WERI-Rb-1 (cell line): ENCODE measurements at regions not wholly inside any gene's neighbourhood (a gene's known extent, or its start where the extent isn't known, plus 50 kb on each side); places are given as distances from the start of the nearest gene placed in this dataset.

Experiments
- DNase-seq: peaks from one replicate; pipeline ENCODE4 v3.0.0-alpha.2; 2020
- H3K27ac ChIP-seq: fragments of 250-450 bp; sonication (Bioruptor Pico); 2 replicates; pipeline ENCODE4 v1.5.1; 2020; ENCODE audit warnings: mild to moderate bottlenecking, moderate library complexity
- H3K27me3 ChIP-seq: fragments of 250-450 bp; sonication (Bioruptor Pico); 2 replicates; pipeline ENCODE4 v1.5.1; 2021; ENCODE audit warnings: mild to moderate bottlenecking, low read depth, moderate library complexity; ENCODE audit not compliant: insufficient read depth, severe bottlenecking
- H3K36me3 ChIP-seq: fragments of 250-450 bp; sonication (Bioruptor Pico); 2 replicates; pipeline ENCODE4 v1.5.1; 2020; ENCODE audit warnings: mild to moderate bottlenecking, moderate library complexity
- H3K4me3 ChIP-seq: 2 replicates; pipeline ENCODE4 v1.5.1; 2011; ENCODE audit warnings: low read depth, mild to moderate bottlenecking, control low read depth, low read length
- H3K9me3 ChIP-seq: fragments of 250-450 bp; sonication (Bioruptor Pico); 2 replicates; pipeline ENCODE4 v1.5.1; 2021; ENCODE audit warnings: mild to moderate bottlenecking, moderate library complexity; ENCODE audit not compliant: severe bottlenecking
- TF ChIP-seq, protein P1 (sequence below): IDR thresholded peaks from 2 replicates; pipeline ENCODE4 v1.5.1; 2011; ENCODE audit warnings: low read depth, mild to moderate bottlenecking, control low read depth, inconsistent platforms, low read length

DNA sequence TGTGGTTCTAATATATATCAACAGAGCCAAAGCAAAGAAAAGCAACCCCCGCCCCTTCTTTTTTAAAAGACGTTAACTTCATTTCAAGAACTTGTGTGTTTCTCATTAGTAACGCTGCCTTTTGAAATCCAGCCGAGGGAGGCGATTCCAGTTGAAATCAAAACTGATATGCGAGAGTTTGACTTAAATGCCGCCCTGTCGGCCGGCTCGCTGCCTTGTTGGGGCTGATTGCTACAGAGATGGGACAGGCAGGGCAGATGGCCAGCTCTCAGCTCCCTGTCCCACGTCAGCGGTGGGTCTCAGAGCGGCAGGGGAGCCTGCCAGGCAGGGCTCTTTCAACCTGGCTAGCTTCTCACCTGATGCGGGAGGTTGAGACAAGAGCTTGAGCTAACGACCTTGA, 51.9 kb upstream of the ALX4 start:
- TF ChIP-seq, protein P1, sequence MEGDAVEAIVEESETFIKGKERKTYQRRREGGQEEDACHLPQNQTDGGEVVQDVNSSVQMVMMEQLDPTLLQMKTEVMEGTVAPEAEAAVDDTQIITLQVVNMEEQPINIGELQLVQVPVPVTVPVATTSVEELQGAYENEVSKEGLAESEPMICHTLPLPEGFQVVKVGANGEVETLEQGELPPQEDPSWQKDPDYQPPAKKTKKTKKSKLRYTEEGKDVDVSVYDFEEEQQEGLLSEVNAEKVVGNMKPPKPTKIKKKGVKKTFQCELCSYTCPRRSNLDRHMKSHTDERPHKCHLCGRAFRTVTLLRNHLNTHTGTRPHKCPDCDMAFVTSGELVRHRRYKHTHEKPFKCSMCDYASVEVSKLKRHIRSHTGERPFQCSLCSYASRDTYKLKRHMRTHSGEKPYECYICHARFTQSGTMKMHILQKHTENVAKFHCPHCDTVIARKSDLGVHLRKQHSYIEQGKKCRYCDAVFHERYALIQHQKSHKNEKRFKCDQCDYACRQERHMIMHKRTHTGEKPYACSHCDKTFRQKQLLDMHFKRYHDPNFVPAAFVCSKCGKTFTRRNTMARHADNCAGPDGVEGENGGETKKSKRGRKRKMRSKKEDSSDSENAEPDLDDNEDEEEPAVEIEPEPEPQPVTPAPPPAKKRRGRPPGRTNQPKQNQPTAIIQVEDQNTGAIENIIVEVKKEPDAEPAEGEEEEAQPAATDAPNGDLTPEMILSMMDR, result no peak
- Histone ChIP-seq H3K36me3 (no peaks in the 10 kb centered on the region), H3K4me3 (no peak overlapping the region), H3K9me3 (peaks cover 4% of the 10 kb centered on the region), H3K27me3 (peaks cover 71% of the 10 kb centered on the region), H3K27ac (no peak overlapping the region)
- no peak for DNase-seq

DNA sequence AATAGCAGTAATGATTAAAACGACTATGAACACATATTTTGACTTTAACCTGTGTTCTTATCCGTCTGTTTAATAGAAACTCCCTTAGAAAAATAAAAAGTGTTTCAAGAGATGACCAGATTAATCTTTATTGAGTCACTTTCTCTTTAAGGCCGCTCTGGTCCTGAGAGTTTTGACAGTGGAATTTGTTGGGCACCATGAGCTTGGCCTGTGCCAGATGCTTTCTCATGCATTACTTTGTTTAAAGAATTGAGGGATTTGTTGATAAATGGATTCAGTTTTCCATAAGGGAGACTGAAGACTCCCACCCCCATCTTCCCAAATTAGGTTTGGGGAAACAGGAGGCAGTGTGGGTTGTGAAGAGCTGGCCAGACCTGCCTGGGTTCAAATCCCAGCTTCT, 53.2 kb upstream of the ALX4 start:
- Histone ChIP-seq H3K36me3 (no peaks in the 10 kb centered on the region), H3K9me3 (peaks cover 4% of the 10 kb centered on the region), H3K27ac (no peak overlapping the region), H3K27me3 (peaks cover 63% of the 10 kb centered on the region), H3K4me3 (no peak overlapping the region)
- TF ChIP-seq, protein P1, result no peak
- DNase-seq, result no peak

DNA sequence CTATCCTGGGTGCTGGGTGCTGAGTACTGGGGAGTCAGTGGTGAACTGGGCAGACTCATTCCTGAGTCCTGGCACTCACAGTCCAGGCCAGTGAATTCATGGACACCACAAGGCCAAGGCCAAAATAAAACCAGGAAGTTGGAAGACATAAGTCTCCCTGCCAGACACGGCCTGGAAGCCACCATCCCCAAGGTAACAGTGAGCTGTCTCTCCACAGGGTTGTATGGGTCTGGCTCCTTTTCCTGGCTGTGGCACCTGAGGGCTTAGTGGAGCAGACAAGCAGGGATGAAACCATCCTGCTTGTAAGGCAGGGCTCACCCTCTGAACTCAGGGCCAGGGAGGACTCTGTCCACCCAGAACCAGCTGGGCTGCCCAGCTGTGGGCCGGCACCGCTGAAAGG, 54.7 kb upstream of the ALX4 start:
- Histone ChIP-seq H3K27ac (no peak overlapping the region), H3K36me3 (no peaks in the 10 kb centered on the region), H3K9me3 (peaks cover 4% of the 10 kb centered on the region), H3K27me3 (peaks cover 59% of the 10 kb centered on the region), H3K4me3 (no peak overlapping the region)
- TF ChIP-seq, protein P1, result no peak
- no peak for DNase-seq

DNA sequence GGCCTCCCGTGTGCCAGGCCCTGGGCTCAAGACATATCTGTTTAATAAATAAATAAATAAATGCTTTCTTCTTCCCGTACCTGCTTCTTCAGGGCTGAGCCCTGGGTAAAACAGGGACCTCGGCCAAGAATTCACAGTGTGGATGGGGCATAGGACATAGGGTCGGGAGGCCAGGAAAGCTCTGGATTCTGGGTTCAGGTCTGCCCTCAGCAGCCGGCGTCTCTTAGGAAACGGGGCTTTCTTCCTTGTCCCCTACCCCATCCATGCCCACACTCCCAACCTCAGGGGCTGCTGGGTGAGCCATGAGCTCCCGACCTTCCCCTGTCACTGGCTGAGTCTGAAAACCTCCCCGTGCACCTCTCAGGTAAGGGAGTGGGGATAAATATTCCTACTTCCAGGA, 55.7 kb upstream of the ALX4 start:
- TF ChIP-seq, protein P1, result no peak
- peaks cover 51% of the 10 kb centered on the region for H3K27me3 ChIP-seq
- no peak for DNase-seq
- H3K9me3 ChIP-seq, result peaks cover 4% of the 10 kb centered on the region
- H3K27ac ChIP-seq, result no peak overlapping the region
- no peak overlapping the region for H3K4me3 ChIP-seq
- H3K36me3 ChIP-seq, result no peaks in the 10 kb centered on the region

DNA sequence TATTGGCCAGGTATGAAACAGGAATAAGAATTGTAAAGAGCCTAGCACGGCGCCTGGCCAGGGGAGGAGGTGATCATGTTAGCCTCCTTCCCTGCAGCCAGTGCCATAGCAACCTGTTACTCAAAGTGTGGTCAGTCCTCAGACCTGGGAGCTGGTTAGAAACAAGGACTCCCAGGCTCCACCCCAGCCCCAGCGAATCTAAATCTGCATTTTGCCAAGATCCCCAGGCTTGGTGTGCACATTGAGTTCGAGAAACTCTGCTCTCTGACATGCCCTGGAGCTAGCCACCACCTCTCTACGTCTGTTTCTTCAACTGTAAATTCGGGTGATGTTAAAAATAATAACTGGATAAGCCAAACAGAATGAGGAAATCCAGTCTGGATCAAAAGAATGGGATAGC, 56.1 kb upstream of the ALX4 start:
- TF ChIP-seq, protein P1, result no peak
- H3K9me3 ChIP-seq, result peaks cover 4% of the 10 kb centered on the region
- no peak overlapping the region for H3K27ac ChIP-seq
- H3K36me3 ChIP-seq, result no peaks in the 10 kb centered on the region
- H3K27me3 ChIP-seq, result peaks cover 47% of the 10 kb centered on the region
- no peak overlapping the region for H3K4me3 ChIP-seq
- DNase-seq, result no peak

DNA sequence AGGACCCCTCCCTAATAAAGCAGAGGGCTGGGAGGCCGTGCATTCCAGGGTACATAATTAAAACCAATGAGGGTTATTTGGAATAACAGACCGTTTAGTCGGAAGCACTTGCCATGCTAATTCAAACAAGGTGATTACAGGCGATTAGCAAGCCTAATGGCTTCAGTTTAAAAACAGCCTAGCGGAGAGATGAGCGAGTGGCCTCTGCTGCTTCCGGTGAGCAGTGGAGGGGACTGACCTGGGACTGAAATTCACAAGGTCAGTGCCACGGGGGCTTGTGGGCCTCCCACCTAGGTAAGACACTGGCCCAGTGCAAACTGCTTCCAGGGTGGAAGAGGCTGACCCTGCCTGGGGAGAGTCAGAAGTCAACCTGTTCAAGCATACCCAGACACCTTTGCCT, 56.8 kb upstream of the ALX4 start:
- peaks cover 4% of the 10 kb centered on the region for H3K9me3 ChIP-seq
- TF ChIP-seq, protein P1, result no peak
- no peak overlapping the region for H3K27ac ChIP-seq
- no peak for DNase-seq
- H3K36me3 ChIP-seq, result no peaks in the 10 kb centered on the region
- H3K27me3 ChIP-seq, result peaks cover 40% of the 10 kb centered on the region
- no peak overlapping the region for H3K4me3 ChIP-seq
